IMR-90 (cell line): ENCODE measurements at regions not wholly inside any gene's neighbourhood (a gene's known extent, or its start where the extent isn't known, plus 50 kb on each side); places are given as distances from the start of the nearest gene placed in this dataset.

ENCODE experiments used
- BHLHE40 ChIP-seq: fragments of 150-350 bp; IDR thresholded peaks from 2 replicates; pipeline ENCODE4 v1.6.1; 2016; ENCODE audit warnings: mild to moderate bottlenecking, low read depth, low read length
- CEBPB ChIP-seq: IDR thresholded peaks from 2 replicates; pipeline ENCODE4 v1.6.1; 2012; ENCODE audit warnings: low read depth, low read length, improper control_type of control experiment
- CHD1 ChIP-seq: IDR thresholded peaks from 2 replicates; pipeline ENCODE4 v1.6.1; 2012; ENCODE audit warnings: low read depth, low read length, improper control_type of control experiment
- MAFK ChIP-seq: IDR thresholded peaks from 2 replicates; pipeline ENCODE4 v1.6.1; 2012; ENCODE audit warnings: low read depth, low read length, improper control_type of control experiment
- POLR2A ChIP-seq: IDR thresholded peaks from 2 replicates; pipeline ENCODE4 v1.6.1; 2012; ENCODE audit warnings: mild to moderate bottlenecking, low read depth, low read length
- RFX5 ChIP-seq: IDR thresholded peaks from 2 replicates; pipeline ENCODE4 v1.8.0; 2012; ENCODE audit warnings: low read depth, mild to moderate bottlenecking, low read length, moderate library complexity
- SMC3 ChIP-seq: fragments of 150-350 bp; IDR thresholded peaks from 2 replicates; pipeline ENCODE4 v1.6.1; 2016; ENCODE audit warnings: low read depth, mild to moderate bottlenecking, antibody characterized with exemption, low read length, moderate library complexity
- USF2 ChIP-seq: fragments of 150-350 bp; IDR thresholded peaks from 2 replicates; pipeline ENCODE4 v1.6.1; 2017; ENCODE audit warnings: mild to moderate bottlenecking, antibody characterized with exemption, low read length, low read depth
- TF ChIP-seq, protein P1 (sequence below): conservative IDR thresholded peaks from 2 replicates; pipeline ENCODE4 v1.5.1; 2012; ENCODE audit warnings: mild to moderate bottlenecking, low read depth, low read length, improper control_type of control experiment
- TF ChIP-seq, protein P2 (sequence below): fragments of 150-350 bp; IDR thresholded peaks from 2 replicates; pipeline ENCODE4 v1.6.1; 2016; ENCODE audit warnings: low read depth, mild to moderate bottlenecking, low read length, moderate library complexity, borderline replicate concordance

DNA sequence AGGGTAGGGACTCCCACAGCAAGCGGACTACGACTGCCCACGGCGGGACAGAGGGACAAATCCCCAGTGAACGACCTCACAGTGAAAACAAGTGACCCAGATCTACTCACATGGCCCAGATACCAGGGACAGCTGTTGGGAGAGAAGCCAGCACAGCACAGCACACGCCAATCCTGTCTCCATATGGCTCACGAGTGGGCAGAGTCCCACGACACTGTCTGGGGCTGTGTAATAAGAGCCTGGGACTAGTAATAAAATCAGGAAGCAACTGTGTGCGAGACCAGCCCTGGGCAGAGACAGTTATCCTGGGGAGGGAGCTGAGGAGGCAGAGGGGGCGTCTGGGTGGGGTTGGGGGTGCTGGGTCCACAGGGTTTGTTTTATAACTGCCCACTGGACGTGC, 385.0 kb downstream of the CTTN start:
- TF ChIP-seq SMC3: no peak
- TF ChIP-seq, protein P1, sequence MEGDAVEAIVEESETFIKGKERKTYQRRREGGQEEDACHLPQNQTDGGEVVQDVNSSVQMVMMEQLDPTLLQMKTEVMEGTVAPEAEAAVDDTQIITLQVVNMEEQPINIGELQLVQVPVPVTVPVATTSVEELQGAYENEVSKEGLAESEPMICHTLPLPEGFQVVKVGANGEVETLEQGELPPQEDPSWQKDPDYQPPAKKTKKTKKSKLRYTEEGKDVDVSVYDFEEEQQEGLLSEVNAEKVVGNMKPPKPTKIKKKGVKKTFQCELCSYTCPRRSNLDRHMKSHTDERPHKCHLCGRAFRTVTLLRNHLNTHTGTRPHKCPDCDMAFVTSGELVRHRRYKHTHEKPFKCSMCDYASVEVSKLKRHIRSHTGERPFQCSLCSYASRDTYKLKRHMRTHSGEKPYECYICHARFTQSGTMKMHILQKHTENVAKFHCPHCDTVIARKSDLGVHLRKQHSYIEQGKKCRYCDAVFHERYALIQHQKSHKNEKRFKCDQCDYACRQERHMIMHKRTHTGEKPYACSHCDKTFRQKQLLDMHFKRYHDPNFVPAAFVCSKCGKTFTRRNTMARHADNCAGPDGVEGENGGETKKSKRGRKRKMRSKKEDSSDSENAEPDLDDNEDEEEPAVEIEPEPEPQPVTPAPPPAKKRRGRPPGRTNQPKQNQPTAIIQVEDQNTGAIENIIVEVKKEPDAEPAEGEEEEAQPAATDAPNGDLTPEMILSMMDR: no peak
- TF ChIP-seq USF2: no peak
- no peak for TF ChIP-seq POLR2A
- TF ChIP-seq MAFK: no peak
- TF ChIP-seq, protein P2, sequence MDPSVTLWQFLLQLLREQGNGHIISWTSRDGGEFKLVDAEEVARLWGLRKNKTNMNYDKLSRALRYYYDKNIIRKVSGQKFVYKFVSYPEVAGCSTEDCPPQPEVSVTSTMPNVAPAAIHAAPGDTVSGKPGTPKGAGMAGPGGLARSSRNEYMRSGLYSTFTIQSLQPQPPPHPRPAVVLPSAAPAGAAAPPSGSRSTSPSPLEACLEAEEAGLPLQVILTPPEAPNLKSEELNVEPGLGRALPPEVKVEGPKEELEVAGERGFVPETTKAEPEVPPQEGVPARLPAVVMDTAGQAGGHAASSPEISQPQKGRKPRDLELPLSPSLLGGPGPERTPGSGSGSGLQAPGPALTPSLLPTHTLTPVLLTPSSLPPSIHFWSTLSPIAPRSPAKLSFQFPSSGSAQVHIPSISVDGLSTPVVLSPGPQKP: no peak
- no peak for TF ChIP-seq RFX5
- no peak for TF ChIP-seq CHD1
- no peak for TF ChIP-seq CEBPB
- no peak for TF ChIP-seq BHLHE40
